ENCODE measurements at regions not wholly inside any gene's neighbourhood (a gene's known extent, or its start where the extent isn't known, plus 50 kb on each side); places are given as distances from the start of the nearest gene placed in this dataset.

DNA sequence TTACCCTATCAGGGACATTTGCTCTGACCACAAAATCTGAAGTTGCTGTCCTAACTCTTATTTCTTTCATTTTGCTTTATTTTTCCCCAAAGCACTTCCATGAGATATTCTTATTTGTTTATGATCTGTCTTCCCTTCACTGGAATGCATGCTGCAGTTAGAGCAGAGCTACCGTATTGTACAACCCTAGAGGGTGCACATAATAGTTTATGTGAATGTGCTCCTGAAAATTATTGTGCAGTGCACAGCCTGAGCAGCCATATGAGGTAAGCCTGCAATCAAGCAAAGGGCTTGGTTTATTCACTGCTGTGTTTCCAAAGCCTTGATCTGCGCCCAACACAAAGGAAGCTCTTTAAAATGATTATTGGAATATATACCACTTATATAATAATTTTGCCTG, 120.3 kb upstream of the CADPS start:
- H3K9ac ChIP-seq (ENCODE audit: low read depth in 1 of 2, low read length in 2 of 2): no peak overlapping the region
- H3K4me3 ChIP-seq (ENCODE audit: low read length in 2 of 2): no peak overlapping the region
- H3K36me3 ChIP-seq (ENCODE audit: control insufficient read depth in 2 of 2, insufficient read depth in 2 of 2, low read length in 2 of 2): no peaks in the 10 kb centered on the region
- H3K27me3 ChIP-seq (ENCODE audit: control insufficient read depth in 2 of 2, insufficient read depth in 2 of 2, low read length in 2 of 2): no peaks in the 10 kb centered on the region
- no peaks in the 10 kb centered on the region for H3K4me1 ChIP-seq (ENCODE audit: control insufficient read depth in 2 of 2, insufficient read depth in 2 of 2, low read length in 2 of 2)
- H3K9me3 ChIP-seq (ENCODE audit: control insufficient read depth in 2 of 2, low read length in 2 of 2): no peaks in the 10 kb centered on the region
- no peak overlapping the region for H3K27ac ChIP-seq (ENCODE audit: low read depth in 2 of 2, low read length in 2 of 2)

DNA sequence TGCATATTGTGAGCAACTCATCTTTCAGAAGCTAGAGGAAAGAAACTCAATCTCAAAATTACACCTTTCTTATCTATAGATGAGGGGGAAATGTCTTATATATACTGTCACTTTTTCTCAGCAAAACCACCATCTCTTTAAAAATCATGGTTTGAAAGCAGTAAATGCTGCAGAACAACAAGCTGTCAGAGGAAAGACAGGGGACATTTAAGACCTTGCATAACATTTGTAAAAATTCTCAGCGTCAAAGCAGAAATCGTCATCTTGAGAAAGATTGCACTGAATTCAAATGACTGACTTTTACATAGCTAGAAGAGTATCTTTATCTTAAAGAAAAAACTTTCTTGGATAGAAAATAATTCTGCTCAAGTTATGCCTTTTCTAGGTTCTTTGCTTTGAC, 122.2 kb upstream of the CADPS start:
- Histone ChIP-seq H3K4me1 (ENCODE audit: control insufficient read depth in 2 of 2, insufficient read depth in 2 of 2, low read length in 2 of 2) (no peaks in the 10 kb centered on the region), H3K27ac (ENCODE audit: low read depth in 2 of 2, low read length in 2 of 2) (no peak overlapping the region), H3K27me3 (ENCODE audit: control insufficient read depth in 2 of 2, insufficient read depth in 2 of 2, low read length in 2 of 2) (no peaks in the 10 kb centered on the region), H3K9me3 (ENCODE audit: control insufficient read depth in 2 of 2, low read length in 2 of 2) (no peaks in the 10 kb centered on the region), H3K4me3 (ENCODE audit: low read length in 2 of 2) (no peak overlapping the region), H3K9ac (ENCODE audit: low read depth in 1 of 2, low read length in 2 of 2) (no peak overlapping the region), H3K36me3 (ENCODE audit: control insufficient read depth in 2 of 2, insufficient read depth in 2 of 2, low read length in 2 of 2) (no peaks in the 10 kb centered on the region)

DNA sequence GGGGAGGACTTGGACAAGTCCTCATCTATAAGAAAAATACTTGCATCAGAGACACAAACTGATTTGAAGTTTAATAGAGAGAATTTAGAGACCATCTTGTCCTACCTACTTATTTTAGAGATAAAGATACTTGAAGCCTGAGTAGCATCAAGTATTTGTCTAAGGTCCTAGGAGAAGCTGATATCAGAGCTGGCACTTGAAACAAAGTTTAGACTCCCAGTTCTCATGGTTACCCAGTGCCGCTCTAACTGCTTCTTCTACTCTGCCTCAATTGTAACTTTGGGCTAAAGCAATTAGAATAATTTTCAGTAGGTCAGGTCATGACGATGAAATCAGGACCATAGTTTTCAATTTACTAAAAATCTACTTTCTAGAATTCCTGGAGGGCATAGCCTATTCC, 123.9 kb upstream of the CADPS start:
- no peak overlapping the region for H3K4me3 ChIP-seq (ENCODE audit: low read length in 2 of 2)
- H3K27ac ChIP-seq (ENCODE audit: low read depth in 2 of 2, low read length in 2 of 2): no peak overlapping the region
- H3K36me3 ChIP-seq (ENCODE audit: control insufficient read depth in 2 of 2, insufficient read depth in 2 of 2, low read length in 2 of 2): no peaks in the 10 kb centered on the region
- H3K4me1 ChIP-seq (ENCODE audit: control insufficient read depth in 2 of 2, insufficient read depth in 2 of 2, low read length in 2 of 2): no peaks in the 10 kb centered on the region
- no peaks in the 10 kb centered on the region for H3K27me3 ChIP-seq (ENCODE audit: control insufficient read depth in 2 of 2, insufficient read depth in 2 of 2, low read length in 2 of 2)
- no peak overlapping the region for H3K9ac ChIP-seq (ENCODE audit: low read depth in 1 of 2, low read length in 2 of 2)
- H3K9me3 ChIP-seq (ENCODE audit: control insufficient read depth in 2 of 2, low read length in 2 of 2): no peaks in the 10 kb centered on the region

DNA sequence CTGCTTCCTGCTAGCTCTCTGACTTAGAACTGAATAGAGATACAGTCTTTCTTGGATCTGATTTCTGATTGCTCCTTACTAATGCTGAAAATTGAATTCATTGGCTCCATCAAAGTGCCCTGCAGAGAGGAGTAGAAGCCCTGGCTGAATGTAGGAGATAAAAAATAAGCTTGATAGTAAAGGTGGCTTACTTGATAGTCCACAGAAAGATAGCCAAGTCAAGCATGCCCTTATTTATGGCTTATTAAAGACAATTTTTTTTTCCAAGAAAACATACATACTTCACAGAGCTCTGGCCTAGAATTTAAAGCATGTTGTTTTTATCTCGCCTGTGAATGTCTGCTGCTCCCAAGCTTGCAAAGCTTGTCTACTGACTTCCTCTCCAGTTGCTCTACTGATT, 124.6 kb upstream of the CADPS start:
- H3K27ac ChIP-seq (ENCODE audit: low read depth in 2 of 2, low read length in 2 of 2): no peak overlapping the region
- H3K27me3 ChIP-seq (ENCODE audit: control insufficient read depth in 2 of 2, insufficient read depth in 2 of 2, low read length in 2 of 2): no peaks in the 10 kb centered on the region

DNA sequence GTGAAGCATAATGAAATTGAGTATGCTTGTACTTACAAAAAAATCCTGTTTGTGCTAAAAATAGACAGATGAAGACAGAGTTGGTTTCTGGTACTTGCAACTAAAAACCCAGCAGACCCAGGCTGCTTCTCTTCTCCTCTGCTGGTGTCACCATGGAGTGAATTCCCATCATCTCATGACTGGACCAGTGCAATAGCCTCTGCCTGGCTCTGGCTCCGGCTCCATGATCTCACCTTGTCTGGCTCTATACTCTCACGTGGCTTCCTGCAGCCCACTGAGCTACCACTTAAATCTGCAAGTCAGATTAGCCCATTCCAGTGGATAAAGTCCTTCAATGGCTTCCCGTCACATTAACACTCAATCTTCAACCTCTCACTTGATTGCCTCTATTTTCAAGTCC, 129.2 kb upstream of the CADPS start:
- Histone ChIP-seq H3K4me3 (ENCODE audit: low read length in 2 of 2) (no peak overlapping the region), H3K9ac (ENCODE audit: low read depth in 1 of 2, low read length in 2 of 2) (no peak overlapping the region), H3K27me3 (ENCODE audit: control insufficient read depth in 2 of 2, insufficient read depth in 2 of 2, low read length in 2 of 2) (no peaks in the 10 kb centered on the region), H3K9me3 (ENCODE audit: control insufficient read depth in 2 of 2, low read length in 2 of 2) (no peaks in the 10 kb centered on the region), H3K36me3 (ENCODE audit: control insufficient read depth in 2 of 2, insufficient read depth in 2 of 2, low read length in 2 of 2) (no peaks in the 10 kb centered on the region), H3K27ac (ENCODE audit: low read depth in 2 of 2, low read length in 2 of 2) (no peak overlapping the region), H3K4me1 (ENCODE audit: control insufficient read depth in 2 of 2, insufficient read depth in 2 of 2, low read length in 2 of 2) (no peaks in the 10 kb centered on the region)

More for the DNA sequence above, 124.6 kb upstream of the CADPS start:
- Histone ChIP-seq H3K36me3 (ENCODE audit: control insufficient read depth in 2 of 2, insufficient read depth in 2 of 2, low read length in 2 of 2) (no peaks in the 10 kb centered on the region), H3K9me3 (ENCODE audit: control insufficient read depth in 2 of 2, low read length in 2 of 2) (no peaks in the 10 kb centered on the region), H3K4me1 (ENCODE audit: control insufficient read depth in 2 of 2, insufficient read depth in 2 of 2, low read length in 2 of 2) (no peaks in the 10 kb centered on the region), H3K9ac (ENCODE audit: low read depth in 1 of 2, low read length in 2 of 2) (no peak overlapping the region), H3K4me3 (ENCODE audit: low read length in 2 of 2) (no peak overlapping the region)

DNA sequence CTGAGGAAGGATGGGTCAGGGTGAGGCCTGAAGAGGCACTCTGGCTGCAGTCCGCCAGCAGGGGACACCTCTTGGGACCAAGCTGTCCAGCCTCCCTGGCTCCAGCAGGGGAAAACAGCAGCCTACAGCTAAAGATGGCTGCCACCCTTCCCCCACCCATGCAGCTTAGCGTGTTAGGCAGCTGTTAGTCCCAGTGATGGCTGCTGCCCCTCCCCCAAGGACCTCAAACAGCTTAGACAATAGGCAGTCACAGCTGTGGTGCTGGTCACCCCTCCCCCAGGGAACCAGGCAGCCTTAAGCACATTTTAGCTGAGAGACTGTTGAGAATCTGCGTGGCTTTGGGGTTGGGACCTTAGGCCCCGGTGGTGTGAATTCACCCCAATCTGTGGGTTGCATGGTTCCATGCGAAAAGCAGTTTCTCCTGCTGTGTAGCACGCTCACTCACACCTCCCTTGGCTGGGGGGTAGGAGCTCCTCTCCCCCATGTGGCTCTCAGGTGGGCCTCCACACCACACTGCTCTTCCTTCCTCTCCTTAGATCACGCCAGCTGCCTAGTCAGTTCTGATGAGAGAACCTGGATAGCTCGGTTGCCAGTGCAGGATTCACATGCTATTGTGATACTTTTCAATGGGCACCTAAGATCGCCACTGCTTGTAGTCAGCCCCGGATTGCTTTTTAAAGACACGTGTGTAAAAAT, 140.5 kb upstream of the CADPS start:
- no peak overlapping the region for H3K4me3 ChIP-seq (ENCODE audit: low read length in 2 of 2)
- no peaks in the 10 kb centered on the region for H3K27me3 ChIP-seq (ENCODE audit: control insufficient read depth in 2 of 2, insufficient read depth in 2 of 2, low read length in 2 of 2)
- no peaks in the 10 kb centered on the region for H3K9me3 ChIP-seq (ENCODE audit: control insufficient read depth in 2 of 2, low read length in 2 of 2)
- no peaks in the 10 kb centered on the region for H3K4me1 ChIP-seq (ENCODE audit: control insufficient read depth in 2 of 2, insufficient read depth in 2 of 2, low read length in 2 of 2)
- no peaks in the 10 kb centered on the region for H3K36me3 ChIP-seq (ENCODE audit: control insufficient read depth in 2 of 2, insufficient read depth in 2 of 2, low read length in 2 of 2)
- no peak overlapping the region for H3K27ac ChIP-seq (ENCODE audit: low read depth in 2 of 2, low read length in 2 of 2)
- no peak overlapping the region for H3K9ac ChIP-seq (ENCODE audit: low read depth in 1 of 2, low read length in 2 of 2)

DNA sequence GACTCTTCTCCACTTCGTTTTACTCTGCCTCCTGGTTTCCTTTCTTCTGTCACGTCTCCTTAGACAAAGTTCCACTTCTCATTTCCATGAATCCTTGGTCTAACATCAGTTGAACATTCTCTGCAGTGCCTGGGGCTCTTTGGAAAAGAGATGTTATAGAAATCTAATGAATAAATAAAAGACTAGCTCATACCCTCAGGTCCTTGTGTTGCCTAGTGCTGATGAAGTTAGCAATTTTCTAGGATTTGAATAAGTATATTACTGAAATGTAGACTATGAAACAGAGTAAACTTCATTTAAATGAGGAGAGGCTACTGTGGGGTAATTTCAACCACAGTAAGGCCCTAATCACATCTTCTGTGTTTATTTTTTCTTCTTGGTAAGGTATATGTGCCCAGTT, 146.9 kb upstream of the CADPS start:
- no peaks in the 10 kb centered on the region for H3K27me3 ChIP-seq (ENCODE audit: control insufficient read depth in 2 of 2, insufficient read depth in 2 of 2, low read length in 2 of 2)
- H3K27ac ChIP-seq (ENCODE audit: low read depth in 2 of 2, low read length in 2 of 2): no peak overlapping the region
- H3K36me3 ChIP-seq (ENCODE audit: control insufficient read depth in 2 of 2, insufficient read depth in 2 of 2, low read length in 2 of 2): no peaks in the 10 kb centered on the region
- H3K4me1 ChIP-seq (ENCODE audit: control insufficient read depth in 2 of 2, insufficient read depth in 2 of 2, low read length in 2 of 2): no peaks in the 10 kb centered on the region
- no peak overlapping the region for H3K4me3 ChIP-seq (ENCODE audit: low read length in 2 of 2)
- H3K9ac ChIP-seq (ENCODE audit: low read depth in 1 of 2, low read length in 2 of 2): no peak overlapping the region
- no peaks in the 10 kb centered on the region for H3K9me3 ChIP-seq (ENCODE audit: control insufficient read depth in 2 of 2, low read length in 2 of 2)

DNA sequence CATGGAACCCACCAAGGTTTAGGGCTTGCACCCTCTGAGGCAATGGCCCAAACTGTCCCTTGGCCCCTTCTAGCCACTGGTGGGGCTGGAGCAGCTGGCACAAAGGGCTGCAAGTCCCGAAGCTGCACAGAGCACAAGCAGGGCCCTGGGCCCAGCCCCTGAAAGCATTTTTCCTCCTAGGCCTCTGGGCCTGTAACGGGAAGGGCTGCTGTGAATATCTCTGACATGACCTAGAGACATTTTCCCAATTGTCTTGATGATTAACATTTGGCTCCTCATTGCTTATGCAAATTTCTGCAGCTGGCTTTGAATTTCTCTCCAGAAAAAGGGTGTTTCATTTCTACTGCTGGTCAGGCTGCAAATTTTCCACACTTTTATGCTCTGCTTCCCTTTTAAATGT, 151.5 kb upstream of the CADPS start:
- no peaks in the 10 kb centered on the region for H3K27me3 ChIP-seq (ENCODE audit: control insufficient read depth in 2 of 2, insufficient read depth in 2 of 2, low read length in 2 of 2)
- no peaks in the 10 kb centered on the region for H3K36me3 ChIP-seq (ENCODE audit: control insufficient read depth in 2 of 2, insufficient read depth in 2 of 2, low read length in 2 of 2)
- H3K27ac ChIP-seq (ENCODE audit: low read depth in 2 of 2, low read length in 2 of 2): no peak overlapping the region
- no peak overlapping the region for H3K9ac ChIP-seq (ENCODE audit: low read depth in 1 of 2, low read length in 2 of 2)
- H3K9me3 ChIP-seq (ENCODE audit: control insufficient read depth in 2 of 2, low read length in 2 of 2): no peaks in the 10 kb centered on the region
- no peaks in the 10 kb centered on the region for H3K4me1 ChIP-seq (ENCODE audit: control insufficient read depth in 2 of 2, insufficient read depth in 2 of 2, low read length in 2 of 2)
- no peak overlapping the region for H3K4me3 ChIP-seq (ENCODE audit: low read length in 2 of 2)

DNA sequence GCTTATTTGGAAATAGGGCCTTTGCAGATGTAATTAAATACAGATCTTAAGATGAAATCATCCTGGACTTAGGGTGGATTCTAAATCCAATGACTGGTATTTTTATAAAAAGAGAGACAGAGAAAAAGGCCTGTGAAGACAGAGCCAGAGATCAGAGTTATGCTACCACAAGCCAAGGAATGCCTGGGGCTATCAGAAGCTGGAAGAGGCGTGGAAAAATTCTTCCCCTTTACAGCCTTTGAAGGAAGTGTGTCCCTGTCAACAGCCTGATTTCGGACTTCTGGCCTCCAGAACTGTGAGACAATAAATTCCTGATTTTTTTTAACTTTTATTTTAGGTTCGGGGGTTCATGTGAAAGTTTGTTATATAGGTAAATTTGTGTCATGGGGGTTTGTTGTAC, 154.1 kb upstream of the CADPS start:
- no peaks in the 10 kb centered on the region for H3K36me3 ChIP-seq (ENCODE audit: control insufficient read depth in 2 of 2, insufficient read depth in 2 of 2, low read length in 2 of 2)
- H3K9ac ChIP-seq (ENCODE audit: low read depth in 1 of 2, low read length in 2 of 2): no peak overlapping the region
- H3K4me3 ChIP-seq (ENCODE audit: low read length in 2 of 2): no peak overlapping the region
- H3K9me3 ChIP-seq (ENCODE audit: control insufficient read depth in 2 of 2, low read length in 2 of 2): no peaks in the 10 kb centered on the region
- H3K4me1 ChIP-seq (ENCODE audit: control insufficient read depth in 2 of 2, insufficient read depth in 2 of 2, low read length in 2 of 2): no peaks in the 10 kb centered on the region
- no peaks in the 10 kb centered on the region for H3K27me3 ChIP-seq (ENCODE audit: control insufficient read depth in 2 of 2, insufficient read depth in 2 of 2, low read length in 2 of 2)
- H3K27ac ChIP-seq (ENCODE audit: low read depth in 2 of 2, low read length in 2 of 2): no peak overlapping the region

DNA sequence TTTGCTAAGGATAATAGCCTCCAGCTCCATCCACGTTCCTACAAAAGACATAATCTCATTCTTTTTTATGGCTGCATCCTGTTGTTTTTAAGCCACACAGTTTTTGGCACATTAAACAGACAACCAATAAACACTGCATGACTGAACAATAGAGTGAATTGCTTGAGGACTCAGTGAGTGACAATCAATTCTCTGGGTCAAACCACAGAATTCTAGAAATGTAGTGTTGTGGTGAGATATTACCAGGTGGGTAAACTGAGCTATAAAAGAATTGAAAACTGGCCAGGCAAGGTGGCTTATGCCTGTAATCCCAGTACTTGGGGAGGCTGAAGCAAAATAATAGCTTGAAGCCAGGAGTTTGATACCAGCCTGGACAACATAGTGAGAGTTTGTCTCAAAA, 154.7 kb upstream of the CADPS start:
- H3K9ac ChIP-seq (ENCODE audit: low read depth in 1 of 2, low read length in 2 of 2): no peak overlapping the region
- H3K27ac ChIP-seq (ENCODE audit: low read depth in 2 of 2, low read length in 2 of 2): no peak overlapping the region
- H3K36me3 ChIP-seq (ENCODE audit: control insufficient read depth in 2 of 2, insufficient read depth in 2 of 2, low read length in 2 of 2): no peaks in the 10 kb centered on the region
- no peaks in the 10 kb centered on the region for H3K9me3 ChIP-seq (ENCODE audit: control insufficient read depth in 2 of 2, low read length in 2 of 2)
- no peaks in the 10 kb centered on the region for H3K4me1 ChIP-seq (ENCODE audit: control insufficient read depth in 2 of 2, insufficient read depth in 2 of 2, low read length in 2 of 2)
- no peak overlapping the region for H3K4me3 ChIP-seq (ENCODE audit: low read length in 2 of 2)
- H3K27me3 ChIP-seq (ENCODE audit: control insufficient read depth in 2 of 2, insufficient read depth in 2 of 2, low read length in 2 of 2): no peaks in the 10 kb centered on the region

DNA sequence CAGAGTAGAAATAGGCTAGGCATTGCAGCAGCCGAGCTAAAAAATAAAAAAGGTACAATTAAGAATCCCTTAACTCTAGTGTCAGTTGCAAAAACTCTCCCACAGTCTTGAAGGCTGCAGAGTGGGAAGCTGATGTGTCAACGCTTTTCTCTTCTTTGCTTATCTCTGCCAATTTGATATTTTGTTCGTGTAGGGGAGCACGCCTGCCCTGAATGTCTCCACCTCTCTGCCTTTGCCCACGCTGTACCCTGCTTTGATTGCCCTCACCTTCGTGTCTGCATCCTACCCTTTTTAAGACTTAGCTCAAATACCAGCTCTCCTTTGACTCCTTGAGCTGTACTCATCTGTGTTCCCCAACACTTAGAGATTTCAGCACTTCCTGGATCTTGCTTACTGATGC, 155.4 kb upstream of the CADPS start:
- H3K27ac ChIP-seq (ENCODE audit: low read depth in 2 of 2, low read length in 2 of 2): no peak overlapping the region
- no peaks in the 10 kb centered on the region for H3K27me3 ChIP-seq (ENCODE audit: control insufficient read depth in 2 of 2, insufficient read depth in 2 of 2, low read length in 2 of 2)
- no peak overlapping the region for H3K9ac ChIP-seq (ENCODE audit: low read depth in 1 of 2, low read length in 2 of 2)
- H3K4me1 ChIP-seq (ENCODE audit: control insufficient read depth in 2 of 2, insufficient read depth in 2 of 2, low read length in 2 of 2): no peaks in the 10 kb centered on the region
- H3K36me3 ChIP-seq (ENCODE audit: control insufficient read depth in 2 of 2, insufficient read depth in 2 of 2, low read length in 2 of 2): no peaks in the 10 kb centered on the region
- no peak overlapping the region for H3K4me3 ChIP-seq (ENCODE audit: low read length in 2 of 2)
- H3K9me3 ChIP-seq (ENCODE audit: control insufficient read depth in 2 of 2, low read length in 2 of 2): no peaks in the 10 kb centered on the region
